ENCODE measurements at regions not wholly inside any gene's neighbourhood (a gene's known extent, or its start where the extent isn't known, plus 50 kb on each side); places are given as distances from the start of the nearest gene placed in this dataset.

DNA sequence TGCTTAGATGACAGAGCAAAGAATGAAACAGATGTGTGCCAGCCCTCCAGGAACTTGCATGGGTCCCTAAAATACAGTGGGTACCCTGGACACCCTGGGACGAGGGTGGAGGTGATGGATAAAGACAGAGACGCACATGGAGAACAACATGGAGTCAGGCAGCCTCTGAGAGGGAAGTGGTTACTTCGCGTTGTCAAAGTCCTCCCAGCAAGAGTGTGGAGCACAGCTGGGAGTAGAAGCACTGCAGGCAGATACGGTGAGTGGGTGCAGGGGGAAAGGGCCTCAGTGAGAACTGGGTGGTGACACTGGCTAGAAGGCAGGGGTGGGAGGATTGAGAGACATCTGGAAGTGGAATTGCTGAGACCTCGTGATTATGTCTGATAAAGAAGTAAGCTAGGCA lies 70.8 kb upstream of the PRR20G start:
- Histone ChIP-seq H3K4me1 (ENCODE audit: insufficient read depth, low read length) (no peaks in the 10 kb centered on the region), H3K9ac (ENCODE audit: low read depth, low read length) (no peak overlapping the region), H3K9me3 (ENCODE audit: control insufficient read depth, insufficient read depth, low read length) (peaks cover 8% of the 10 kb centered on the region), H3K36me3 (ENCODE audit: insufficient read depth, low read length) (no peaks in the 10 kb centered on the region)

DNA sequence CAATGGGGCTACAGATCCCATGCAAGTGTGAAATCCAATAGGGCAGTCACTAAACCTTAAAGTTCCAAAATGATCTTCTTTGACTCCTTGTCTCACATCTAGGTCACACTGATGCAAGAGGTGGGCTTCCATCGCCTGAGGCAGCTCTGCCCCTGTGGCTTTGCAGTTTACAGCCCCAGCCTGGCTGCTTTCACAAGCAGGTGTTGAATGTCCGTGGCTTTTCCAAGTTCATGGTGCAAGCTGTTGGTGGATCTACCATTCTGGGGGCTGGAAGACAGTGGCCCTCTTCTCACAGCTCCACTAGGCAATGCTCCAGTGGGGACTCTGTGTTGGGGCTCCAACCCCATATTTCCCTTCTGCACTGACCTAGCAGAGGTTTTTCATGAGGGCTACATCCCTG lies 68.5 kb upstream of the PRR20G start:
- no peaks in the 10 kb centered on the region for H3K4me1 ChIP-seq (ENCODE audit: insufficient read depth, low read length)
- H3K9me3 ChIP-seq (ENCODE audit: control insufficient read depth, insufficient read depth, low read length) = peaks cover 8% of the 10 kb centered on the region
- no peak overlapping the region for H3K9ac ChIP-seq (ENCODE audit: low read depth, low read length)
- no peaks in the 10 kb centered on the region for H3K36me3 ChIP-seq (ENCODE audit: insufficient read depth, low read length)

DNA sequence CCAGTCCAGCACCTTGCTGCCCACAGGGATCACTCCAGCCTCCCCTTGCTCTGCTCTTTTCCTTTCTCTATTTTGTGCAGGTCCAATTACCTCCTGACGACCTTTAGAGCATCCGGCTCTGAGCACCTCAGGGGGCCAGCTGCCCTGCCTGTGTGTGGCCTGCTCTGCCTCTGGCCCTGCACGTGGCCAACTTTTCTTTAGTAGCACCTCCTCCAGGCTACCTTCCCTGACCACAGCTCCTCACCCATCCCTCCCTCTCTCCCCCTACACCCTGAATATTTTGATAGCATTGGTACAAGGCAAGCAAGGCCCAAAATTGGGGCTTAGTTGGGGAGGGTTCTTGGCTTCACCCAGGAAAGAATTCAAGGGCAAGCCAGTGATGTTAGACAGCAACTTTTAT lies 66.9 kb upstream of the PRR20G start:
- Histone ChIP-seq H3K9me3 (ENCODE audit: control insufficient read depth, insufficient read depth, low read length) (peaks cover 8% of the 10 kb centered on the region), H3K36me3 (ENCODE audit: insufficient read depth, low read length) (no peaks in the 10 kb centered on the region), H3K4me1 (ENCODE audit: insufficient read depth, low read length) (no peaks in the 10 kb centered on the region), H3K9ac (ENCODE audit: low read depth, low read length) (no peak overlapping the region)

DNA sequence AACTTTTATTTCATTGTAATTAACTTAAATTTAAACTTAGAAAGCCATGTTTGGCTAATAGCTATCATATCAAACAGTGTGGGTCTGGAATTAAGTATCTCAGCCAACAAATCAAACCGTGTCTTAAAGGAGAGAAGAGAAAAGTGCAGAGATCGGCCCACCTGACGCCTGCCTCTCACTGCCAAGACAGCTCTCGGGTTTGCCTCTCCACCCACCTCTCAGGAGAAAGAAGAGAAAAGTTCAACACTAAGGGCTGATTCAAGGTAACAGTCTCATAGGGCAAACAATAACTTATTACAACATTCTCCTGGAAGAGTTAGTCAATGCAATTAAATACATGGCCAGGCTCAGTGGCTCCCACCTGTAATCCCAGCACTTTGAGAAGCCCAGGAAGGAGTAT lies 64.8 kb upstream of the PRR20G start:
- Histone ChIP-seq H3K4me1 (ENCODE audit: insufficient read depth, low read length) (no peaks in the 10 kb centered on the region), H3K9ac (ENCODE audit: low read depth, low read length) (no peak overlapping the region), H3K9me3 (ENCODE audit: control insufficient read depth, insufficient read depth, low read length) (peaks cover 8% of the 10 kb centered on the region), H3K36me3 (ENCODE audit: insufficient read depth, low read length) (no peaks in the 10 kb centered on the region)

DNA sequence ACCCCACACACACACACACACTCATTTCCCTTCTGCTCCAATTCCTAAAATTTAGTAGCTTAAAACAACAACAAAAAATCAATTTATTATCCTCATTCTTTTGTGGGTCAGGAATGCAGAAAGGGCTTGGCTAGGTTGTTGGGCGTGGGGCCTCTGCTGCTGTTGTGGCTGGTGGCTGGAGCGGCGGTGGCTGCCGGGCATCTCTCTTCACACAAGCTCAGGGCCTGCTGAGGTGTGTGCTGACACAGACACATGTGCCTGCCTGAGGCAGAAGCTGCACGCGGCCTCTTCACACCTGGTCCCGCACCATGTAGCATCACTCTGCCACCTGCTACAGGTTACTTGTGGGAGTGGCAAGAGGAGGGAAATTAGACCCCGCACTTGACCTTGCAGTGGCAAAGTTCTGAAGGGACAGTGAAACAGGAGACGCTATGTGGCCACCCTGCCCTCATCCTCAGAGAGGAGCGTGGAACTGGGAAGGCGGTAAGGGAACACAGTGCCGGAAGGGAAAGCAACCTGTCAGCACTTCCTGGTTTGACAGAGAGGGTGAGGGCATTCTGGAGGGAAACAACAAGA lies 64.0 kb upstream of the PRR20G start:
- H3K9me3 ChIP-seq (ENCODE audit: control insufficient read depth, insufficient read depth, low read length) = peaks cover 8% of the 10 kb centered on the region
- H3K9ac ChIP-seq (ENCODE audit: low read depth, low read length) = no peak overlapping the region
- H3K4me1 ChIP-seq (ENCODE audit: insufficient read depth, low read length) = no peaks in the 10 kb centered on the region

DNA sequence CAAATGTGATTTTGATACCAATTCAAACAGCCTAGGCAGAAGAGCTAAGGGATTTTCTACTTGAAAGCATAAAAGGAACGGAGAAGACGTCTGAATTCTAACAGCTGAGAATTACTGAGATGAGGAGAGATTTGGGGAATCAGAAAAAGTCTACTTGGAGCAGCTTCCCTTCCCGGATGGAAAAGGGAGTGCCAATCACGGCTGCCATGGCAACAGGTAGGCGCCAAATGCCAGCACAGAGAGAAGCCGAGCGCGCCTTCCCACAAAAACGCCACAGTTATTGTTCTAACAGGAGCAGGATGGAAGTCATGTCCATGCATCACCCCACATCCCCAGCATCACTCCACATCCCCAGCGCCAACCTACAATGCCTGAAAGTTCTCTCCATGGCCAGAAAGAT lies 63.5 kb upstream of the PRR20G start:
- no peak overlapping the region for H3K9ac ChIP-seq (ENCODE audit: low read depth, low read length)
- peaks cover 7% of the 10 kb centered on the region for H3K9me3 ChIP-seq (ENCODE audit: control insufficient read depth, insufficient read depth, low read length)
- no peaks in the 10 kb centered on the region for H3K4me1 ChIP-seq (ENCODE audit: insufficient read depth, low read length)
- H3K36me3 ChIP-seq (ENCODE audit: insufficient read depth, low read length) = no peaks in the 10 kb centered on the region

More for the DNA sequence above, 64.0 kb upstream of the PRR20G start:
- no peaks in the 10 kb centered on the region for H3K36me3 ChIP-seq (ENCODE audit: insufficient read depth, low read length)

DNA sequence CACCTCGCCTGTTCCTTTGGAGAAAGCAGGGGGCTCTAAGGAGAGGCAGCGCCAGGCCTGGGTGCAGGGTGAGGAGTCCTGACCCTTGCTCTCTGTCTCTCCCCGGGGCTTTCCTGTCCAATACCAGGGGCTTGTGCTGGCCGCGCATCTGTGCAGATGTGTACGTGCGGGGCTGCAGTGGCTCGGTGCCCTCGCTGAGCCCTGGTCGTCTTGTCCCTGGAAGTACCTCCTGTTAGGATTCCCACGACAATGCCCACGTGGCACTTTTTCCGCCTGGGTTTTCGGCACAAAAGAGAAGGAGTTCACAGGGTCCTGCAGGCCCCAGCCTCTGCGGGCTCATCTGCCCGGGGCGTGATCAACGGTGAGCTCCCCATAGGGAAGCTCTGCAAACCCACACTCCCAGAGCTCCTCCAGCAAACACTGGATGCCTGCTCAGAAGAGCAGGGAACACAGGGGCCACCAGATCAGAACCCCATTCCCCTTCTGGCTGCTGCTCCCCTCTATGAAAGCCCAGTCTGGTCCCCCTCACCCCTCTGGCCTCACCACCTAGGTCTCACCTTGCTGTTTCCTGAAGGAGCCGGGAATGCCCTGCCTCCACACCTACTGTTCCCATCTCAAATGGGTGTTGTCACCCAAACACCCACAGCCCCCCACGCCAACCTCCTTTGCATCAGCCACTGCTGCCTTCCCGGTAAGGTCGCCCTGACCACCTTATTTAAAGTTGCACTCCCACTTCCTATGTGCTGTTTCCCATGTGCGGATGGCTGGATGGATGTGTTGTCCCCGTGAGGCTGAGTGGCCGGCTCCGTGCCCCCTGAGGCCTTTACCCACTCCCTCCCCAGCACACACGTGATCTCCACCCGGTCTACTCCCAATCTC lies 62.6 kb upstream of the PRR20G start:
- H3K36me3 ChIP-seq (ENCODE audit: insufficient read depth, low read length) = no peaks in the 10 kb centered on the region
- H3K4me1 ChIP-seq (ENCODE audit: insufficient read depth, low read length) = no peaks in the 10 kb centered on the region
- no peak overlapping the region for H3K9ac ChIP-seq (ENCODE audit: low read depth, low read length)
- H3K9me3 ChIP-seq (ENCODE audit: control insufficient read depth, insufficient read depth, low read length) = peaks cover 3% of the 10 kb centered on the region; the same call in 1 of the 2 replicates

DNA sequence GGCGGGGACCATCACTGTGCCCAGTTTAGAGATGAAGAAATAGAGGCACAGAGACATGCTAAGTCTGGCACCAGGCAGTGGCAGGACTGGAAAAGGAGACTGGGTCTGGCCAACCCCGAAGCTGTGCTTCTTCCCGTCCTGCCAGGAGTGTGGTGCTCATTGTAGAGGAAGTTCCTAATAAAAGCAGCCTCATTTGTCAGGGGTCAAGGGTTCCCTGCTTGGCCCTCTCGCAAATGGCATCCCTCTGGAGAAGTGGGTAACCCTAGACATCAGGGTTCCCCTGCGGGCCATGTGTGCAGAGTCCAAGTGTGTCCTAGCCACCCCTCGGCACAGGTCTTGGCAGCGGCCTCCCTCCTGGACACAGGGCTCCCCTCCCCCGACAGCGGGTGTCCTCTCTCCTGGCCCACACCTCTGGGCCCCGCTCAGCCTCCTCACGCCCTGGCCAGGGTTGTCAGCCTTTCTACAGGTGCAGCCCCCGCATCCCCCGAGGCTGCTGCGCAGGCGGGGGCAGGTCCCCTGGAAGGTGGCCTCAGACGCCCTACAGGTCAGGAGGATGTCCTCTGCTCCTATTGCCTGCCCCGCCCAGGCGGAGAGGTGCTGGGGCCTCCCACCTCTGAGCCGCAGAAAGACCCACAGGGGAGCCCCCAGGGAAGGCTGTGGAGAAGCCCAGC lies 61.8 kb upstream of the PRR20G start:
- no peak overlapping the region for H3K9ac ChIP-seq (ENCODE audit: low read depth, low read length)
- no peaks in the 10 kb centered on the region for H3K36me3 ChIP-seq (ENCODE audit: insufficient read depth, low read length)
- H3K9me3 ChIP-seq (ENCODE audit: control insufficient read depth, insufficient read depth, low read length) = peaks cover 3% of the 10 kb centered on the region; the same call in 1 of the 2 replicates
- H3K4me1 ChIP-seq (ENCODE audit: insufficient read depth, low read length) = no peaks in the 10 kb centered on the region

DNA sequence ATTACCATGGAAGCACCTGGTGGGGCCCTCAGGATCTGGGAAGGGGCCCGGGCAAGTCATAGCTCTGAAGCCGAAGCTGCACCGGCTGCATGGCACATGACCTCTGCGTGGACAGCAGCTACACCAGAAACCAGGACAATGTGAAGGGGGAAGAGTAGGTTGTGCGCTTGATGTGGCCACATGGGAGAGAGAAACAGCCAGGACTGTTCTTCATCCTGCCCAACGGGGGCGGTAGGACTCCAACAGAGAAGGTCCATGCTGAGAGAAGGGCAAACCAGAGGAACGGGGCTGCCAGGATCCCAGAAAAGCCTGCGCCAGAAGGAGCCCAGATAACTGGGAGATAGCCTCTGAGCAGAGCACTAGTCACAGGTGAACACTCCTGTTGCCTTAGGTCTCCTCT lies 54.9 kb upstream of the PRR20G start:
- Histone ChIP-seq H3K4me1 (ENCODE audit: insufficient read depth, low read length) (no peaks in the 10 kb centered on the region), H3K9ac (ENCODE audit: low read depth, low read length) (no peak overlapping the region)

DNA sequence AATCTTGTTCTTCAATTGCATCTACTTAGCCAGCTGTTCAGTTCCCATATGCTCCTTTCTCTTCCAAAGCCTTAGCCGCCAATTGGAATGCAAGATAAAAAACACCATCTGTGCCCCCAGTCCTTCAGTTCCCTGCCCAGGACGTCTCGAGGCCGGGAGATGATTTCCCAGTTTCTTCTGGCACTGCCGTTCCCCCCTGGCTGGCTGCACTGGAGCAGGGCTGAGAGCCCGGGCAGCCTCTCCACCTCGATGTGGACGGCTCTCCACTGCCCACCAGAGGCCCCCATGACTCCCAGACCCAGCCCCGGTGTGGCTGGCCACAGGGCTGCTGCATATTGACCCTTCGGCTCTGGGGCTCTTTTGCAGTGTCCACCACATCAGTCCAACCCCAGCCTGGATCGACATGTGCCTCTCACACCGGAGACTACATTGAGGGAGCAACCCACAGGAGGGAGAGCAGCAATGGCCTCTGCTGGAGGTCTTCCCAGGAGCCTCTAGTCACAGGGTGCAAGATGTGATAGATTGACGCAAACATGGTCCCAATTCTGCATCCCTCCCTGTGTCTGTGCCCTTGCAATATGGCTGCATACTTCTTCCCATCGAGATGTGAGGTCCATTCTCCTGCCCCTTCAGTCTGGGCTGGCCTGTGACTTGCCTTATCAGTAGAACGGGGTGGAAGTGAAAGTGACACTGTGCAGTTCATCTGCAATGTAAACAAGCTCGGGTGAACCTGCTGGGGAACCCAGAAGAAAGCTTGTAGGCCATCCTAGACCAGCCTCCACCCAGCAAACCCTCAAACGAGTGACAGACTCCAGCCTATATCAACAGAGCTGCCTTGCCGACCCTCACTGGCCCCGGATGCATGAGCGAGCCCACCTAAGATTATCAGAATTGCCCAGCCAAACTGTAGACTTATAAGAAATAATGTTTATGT lies 52.3 kb upstream of the PRR20G start:
- H3K9me3 ChIP-seq (ENCODE audit: control insufficient read depth, insufficient read depth, low read length) = no peaks in the 10 kb centered on the region
- no peaks in the 10 kb centered on the region for H3K4me1 ChIP-seq (ENCODE audit: insufficient read depth, low read length)
- no peaks in the 10 kb centered on the region for H3K36me3 ChIP-seq (ENCODE audit: insufficient read depth, low read length)
- no peak overlapping the region for H3K9ac ChIP-seq (ENCODE audit: low read depth, low read length)

More for the DNA sequence above, 54.9 kb upstream of the PRR20G start:
- H3K36me3 ChIP-seq (ENCODE audit: insufficient read depth, low read length) = no peaks in the 10 kb centered on the region
- no peaks in the 10 kb centered on the region for H3K9me3 ChIP-seq (ENCODE audit: control insufficient read depth, insufficient read depth, low read length)

DNA sequence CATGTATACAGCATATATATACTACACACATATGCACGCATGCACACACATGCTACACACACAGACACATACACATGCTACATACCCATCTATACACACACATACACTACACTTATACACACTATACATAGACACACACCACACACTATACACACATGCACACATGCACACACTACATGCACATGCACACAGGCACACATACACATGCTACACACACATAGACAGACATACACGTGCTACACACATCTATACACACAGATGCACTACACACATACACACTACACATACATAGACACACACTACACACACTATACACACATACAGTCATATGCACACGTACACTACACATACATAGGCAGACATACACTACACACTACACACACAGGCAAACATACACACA lies 51.2 kb upstream of the PRR20G start:
- Histone ChIP-seq H3K4me1 (ENCODE audit: insufficient read depth, low read length) (no peaks in the 10 kb centered on the region), H3K36me3 (ENCODE audit: insufficient read depth, low read length) (no peaks in the 10 kb centered on the region), H3K9me3 (ENCODE audit: control insufficient read depth, insufficient read depth, low read length) (no peaks in the 10 kb centered on the region), H3K9ac (ENCODE audit: low read depth, low read length) (no peak overlapping the region)

DNA sequence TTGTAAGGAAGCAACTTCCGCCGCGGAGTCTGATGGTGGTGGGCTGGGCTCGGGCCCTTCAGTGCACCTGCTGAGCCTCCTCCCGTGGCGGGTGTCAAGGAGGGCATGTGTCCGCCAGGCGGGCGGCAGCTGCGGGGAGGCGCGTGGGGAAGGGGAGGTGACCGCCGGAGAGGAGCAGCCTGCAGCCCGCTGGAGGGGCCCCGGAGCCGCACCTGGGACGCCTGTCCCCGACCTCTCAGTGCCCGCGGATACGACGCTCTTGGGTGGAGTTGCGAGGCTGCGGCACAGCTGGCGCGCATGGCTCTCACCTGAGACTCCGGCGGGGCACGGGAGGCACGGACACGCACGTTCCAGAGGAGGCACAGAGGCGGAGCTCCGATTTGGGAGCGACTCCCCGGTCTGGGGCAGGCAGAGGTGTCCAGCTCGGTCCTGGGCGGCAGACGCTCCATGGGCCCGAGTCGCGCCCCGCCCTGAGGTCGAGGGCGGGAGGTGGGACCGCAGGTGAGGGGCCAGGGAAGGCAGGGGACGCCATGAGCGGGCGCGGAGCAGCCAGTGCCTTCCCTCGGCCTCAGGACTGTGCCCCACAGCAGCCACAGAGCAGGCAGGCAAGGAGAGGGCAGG lies 50.2 kb upstream of the PRR20G start:
- no peaks in the 10 kb centered on the region for H3K9me3 ChIP-seq (ENCODE audit: control insufficient read depth, insufficient read depth, low read length)
- H3K4me1 ChIP-seq (ENCODE audit: insufficient read depth, low read length) = no peaks in the 10 kb centered on the region
- H3K9ac ChIP-seq (ENCODE audit: low read depth, low read length) = no peak overlapping the region
- H3K36me3 ChIP-seq (ENCODE audit: insufficient read depth, low read length) = no peaks in the 10 kb centered on the region

All from ES-I3 (cell line).